Head of caudate nucleus (tissue), 42 donors: ENCODE measurements at regions not wholly inside any gene's neighbourhood (a gene's known extent, or its start where the extent isn't known, plus 50 kb on each side); places are given as distances from the start of the nearest gene placed in this dataset.
"Not testable (repeated sequence)": the region's sequence is repeated elsewhere in the genome, so short reads cannot be mapped to it uniquely, and the experiment has no call there.

Experiments used
- DNase-seq, 42 donors: peaks; one replicate each; pipeline versions ENCODE4 v3.0.0 to v3.0.0-alpha.2; 2020 to 2021; ENCODE audit warnings: mixed read lengths in 7 of 42
- intact Hi-C: fragments of 100-400 bp; cut with DNase I; formaldehyde crosslinking; loops from one replicate; pipeline ENCODE4 v1.15.0; 2022

DNA sequence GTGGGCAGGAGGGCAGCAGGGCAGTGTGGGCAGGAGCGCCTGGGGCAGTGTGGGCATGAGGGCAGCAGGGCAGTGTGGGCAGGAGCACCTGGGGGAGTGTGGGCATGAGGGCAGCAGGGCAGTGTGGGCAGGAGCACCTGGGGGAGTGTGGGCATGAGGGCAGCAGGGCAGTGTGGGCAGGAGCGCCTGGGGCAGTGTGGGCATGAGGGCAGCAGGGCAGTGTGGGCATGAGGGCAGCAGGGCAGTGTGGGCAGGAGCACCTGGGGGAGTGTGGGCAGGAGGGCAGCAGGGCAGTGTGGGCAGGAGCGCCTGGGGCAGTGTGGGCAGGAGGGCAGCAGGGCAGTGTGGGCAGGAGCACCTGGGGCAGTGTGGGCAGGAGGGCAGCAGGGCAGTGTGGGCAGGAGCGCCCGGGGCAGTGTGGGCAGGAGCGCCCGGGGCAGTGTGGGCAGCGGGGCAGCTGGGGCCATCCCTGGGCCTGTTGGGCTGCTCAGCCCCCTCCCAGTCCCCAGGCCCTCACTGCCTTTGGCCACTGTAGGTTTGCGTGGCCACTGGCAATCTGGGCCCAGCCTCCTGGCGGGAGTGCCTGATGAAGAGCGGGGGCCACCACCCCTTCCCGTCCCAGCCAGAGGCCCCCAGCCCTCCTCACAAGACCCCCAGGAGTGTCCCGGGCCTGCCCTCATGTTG lies 52.7 kb upstream of the NOTCH1 start:
- intact Hi-C loops, DNase-seq: not testable (repeated sequence)

DNA sequence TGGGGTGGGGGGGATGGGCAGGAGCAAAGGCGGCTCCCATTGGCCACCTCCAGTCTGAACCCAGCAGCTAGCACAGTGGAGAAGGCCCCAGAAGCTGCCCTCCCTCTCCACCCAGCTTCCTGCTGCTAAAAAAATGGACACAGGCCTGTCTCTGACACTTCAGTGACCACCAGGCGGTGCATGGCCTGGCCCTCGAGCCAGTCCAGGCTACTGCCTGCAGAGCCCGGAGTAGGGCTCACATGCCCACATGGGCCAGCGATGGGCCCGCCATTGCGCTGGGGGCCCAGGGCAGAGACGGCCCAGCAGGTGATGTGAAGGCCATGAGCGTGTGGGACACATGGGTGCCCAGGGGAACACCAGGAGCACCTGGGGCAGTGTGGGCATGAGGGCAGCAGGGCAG lies 52.1 kb upstream of the NOTCH1 start:
- intact Hi-C loops = no loop called here
- peak in 20 of 42 donors; percentile 16 to 70 (median 49) for DNase-seq

DNA sequence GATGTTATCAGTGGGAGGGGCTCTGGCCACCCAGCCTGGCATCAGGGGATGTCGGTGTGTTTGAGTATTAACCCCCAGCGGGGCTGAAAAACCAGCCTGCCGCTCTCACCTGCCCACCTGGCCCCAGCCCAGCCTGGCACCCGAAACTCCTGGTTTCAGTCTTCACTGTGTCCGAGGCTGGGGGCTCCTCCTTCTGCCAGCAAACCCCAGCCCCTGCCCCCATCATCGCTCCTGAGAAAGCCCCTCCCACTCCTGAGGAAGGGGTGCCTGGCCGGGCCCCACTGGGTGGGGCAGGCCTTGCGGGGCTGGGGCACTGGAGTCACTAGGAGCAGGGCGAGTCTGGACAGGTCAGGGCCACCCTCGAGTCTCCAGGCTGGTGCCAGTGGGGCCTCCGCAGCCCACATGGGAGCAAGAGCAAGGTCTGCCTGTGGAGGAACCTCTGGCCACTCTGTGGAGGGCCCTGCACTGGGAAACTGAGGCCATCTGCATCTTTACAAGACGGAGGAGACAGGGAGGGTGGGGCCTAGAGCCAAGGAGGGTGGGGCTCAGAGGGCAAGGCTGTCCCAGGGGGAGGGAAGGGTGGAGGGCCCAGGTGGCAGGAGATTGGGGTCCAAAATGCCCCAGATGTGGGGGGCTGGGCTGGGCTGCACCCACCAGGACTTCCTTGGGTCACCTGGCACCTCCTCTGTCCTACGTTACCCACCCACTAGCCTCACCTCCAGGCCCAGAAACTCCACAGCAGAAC lies 51.5 kb upstream of the NOTCH1 start:
- no peak for DNase-seq
- intact Hi-C loops = no loop called here

DNA sequence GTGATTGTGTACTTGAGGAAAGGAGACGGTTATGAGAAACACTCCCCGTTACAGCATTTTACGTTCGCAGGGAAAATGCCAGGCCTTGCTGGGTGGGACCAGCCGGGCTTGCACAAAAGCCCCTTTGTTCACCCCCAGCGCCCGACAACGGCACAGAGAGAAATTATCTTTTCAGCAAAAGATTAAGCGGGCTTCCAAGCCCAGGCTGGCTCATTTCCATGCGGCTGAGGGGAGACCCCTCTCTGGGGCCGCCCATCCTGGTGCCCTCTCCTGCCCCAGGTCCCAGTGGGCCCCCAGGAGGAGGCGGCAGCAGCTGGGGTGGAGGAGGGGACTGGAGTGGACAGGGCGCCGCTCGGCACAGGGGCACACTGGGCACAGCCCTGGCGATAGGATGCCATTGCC lies 50.8 kb upstream of the NOTCH1 start:
- intact Hi-C loops = no loop called here
- peak; percentile 45 to 90 (median 76) for DNase-seq

DNA sequence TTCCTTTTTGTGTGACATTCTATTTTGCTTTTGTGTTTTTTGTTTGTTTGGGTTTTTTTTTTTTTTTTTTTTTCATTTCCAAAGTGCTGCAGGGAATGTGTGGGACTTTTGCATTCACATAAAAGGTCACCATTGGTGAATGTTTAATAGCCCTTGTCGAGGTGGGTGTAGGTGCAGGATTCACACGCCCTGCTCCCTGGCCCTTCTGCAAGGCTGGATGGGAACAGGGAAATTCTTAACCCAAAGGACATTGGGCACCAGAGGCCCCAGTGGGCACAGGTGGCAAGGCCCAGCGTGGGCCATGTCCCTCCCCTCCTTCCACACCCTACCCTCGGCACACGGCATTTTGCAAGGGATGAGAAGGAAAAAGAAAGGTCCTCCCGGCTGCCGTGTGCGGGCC lies 50.4 kb upstream of the NOTCH1 start:
- DNase-seq = no peak
- intact Hi-C loops = no loop called here

DNA sequence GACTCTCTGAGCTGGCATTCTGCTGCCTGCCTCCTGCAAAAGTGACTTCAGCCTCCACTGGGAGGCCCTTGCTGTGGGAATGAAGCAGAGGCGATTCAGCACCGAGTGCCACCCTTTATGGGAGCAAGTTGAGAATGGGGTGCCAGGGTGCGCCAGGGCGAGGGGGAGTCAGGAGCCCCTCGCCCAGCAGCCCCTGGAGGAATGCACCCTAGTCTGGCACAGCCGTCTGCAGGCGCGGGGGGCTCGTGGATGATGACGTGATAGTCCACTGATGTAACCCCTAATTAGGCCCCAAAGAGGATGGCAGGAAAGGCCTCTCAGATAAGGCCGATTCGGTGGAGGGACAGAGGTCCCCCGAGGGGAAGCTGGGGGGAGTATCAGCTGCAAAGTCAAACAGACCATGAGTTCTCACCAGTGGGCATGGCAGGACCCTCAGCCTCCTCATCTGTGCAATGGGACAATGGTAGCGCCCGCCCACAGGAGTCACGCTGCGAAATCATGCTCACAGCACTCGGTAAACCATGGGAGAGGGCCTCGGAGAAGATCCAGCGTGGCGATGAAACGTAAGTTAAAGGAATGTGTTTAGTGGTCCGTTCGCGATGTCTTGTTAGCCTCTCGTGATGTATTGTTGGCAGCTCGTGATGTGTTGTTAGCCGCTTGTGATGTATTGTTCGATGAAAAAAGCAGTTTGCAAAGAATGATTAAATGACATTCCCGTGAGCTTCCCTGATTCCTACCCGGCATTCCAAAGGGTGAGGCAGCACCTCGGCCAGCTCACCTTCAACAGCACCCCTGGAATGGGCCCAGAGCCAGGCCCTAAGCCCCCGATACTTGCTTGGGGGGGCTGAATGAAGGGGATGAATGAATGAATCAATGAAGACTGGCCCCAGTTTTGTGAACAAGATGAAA lies 49.7 kb upstream of the NOTCH1 start:
- DNase-seq = no peak
- intact Hi-C loops = no loop called here
